ENCODE measurements at regions not wholly inside any gene's neighbourhood (a gene's known extent, or its start where the extent isn't known, plus 50 kb on each side); places are given as distances from the start of the nearest gene placed in this dataset.

DNA sequence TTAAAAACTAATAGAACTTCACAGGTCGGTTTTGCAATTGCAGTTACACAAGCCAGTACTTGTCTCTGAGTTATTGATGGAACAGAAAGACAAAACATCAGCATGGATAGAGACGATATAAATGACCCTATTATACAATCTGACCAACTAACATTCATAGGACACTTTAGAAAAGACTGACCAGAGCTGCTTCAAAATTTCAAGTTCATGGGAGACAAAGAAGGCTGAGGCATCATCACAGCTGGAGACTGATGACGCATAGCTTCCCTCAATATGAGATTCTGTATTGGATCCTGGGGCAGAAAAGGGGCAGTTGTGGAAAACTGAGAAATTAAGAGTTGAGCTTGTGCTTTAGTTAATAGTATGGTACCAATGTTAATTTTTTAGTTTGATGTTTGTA lies 174.0 kb downstream of the THBS2 start:
- Histone ChIP-seq H3K4me3 (no peak overlapping the region), H3K27me3 (no peaks in the 10 kb centered on the region), H3K27ac (no peak overlapping the region), H3K9me3 (no peaks in the 10 kb centered on the region), H3K36me3 (no peaks in the 10 kb centered on the region), H3K4me1 (peaks cover 6 to 10% of the 10 kb centered on the region in 2 donors)
- no peak for DNase-seq
- TF ChIP-seq POLR2A (IDR thresholded peaks at IDR 0.05) = no peak
- TF ChIP-seq, protein P1, sequence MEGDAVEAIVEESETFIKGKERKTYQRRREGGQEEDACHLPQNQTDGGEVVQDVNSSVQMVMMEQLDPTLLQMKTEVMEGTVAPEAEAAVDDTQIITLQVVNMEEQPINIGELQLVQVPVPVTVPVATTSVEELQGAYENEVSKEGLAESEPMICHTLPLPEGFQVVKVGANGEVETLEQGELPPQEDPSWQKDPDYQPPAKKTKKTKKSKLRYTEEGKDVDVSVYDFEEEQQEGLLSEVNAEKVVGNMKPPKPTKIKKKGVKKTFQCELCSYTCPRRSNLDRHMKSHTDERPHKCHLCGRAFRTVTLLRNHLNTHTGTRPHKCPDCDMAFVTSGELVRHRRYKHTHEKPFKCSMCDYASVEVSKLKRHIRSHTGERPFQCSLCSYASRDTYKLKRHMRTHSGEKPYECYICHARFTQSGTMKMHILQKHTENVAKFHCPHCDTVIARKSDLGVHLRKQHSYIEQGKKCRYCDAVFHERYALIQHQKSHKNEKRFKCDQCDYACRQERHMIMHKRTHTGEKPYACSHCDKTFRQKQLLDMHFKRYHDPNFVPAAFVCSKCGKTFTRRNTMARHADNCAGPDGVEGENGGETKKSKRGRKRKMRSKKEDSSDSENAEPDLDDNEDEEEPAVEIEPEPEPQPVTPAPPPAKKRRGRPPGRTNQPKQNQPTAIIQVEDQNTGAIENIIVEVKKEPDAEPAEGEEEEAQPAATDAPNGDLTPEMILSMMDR (IDR thresholded peaks at IDR 0.05) = no peak
- intact Hi-C loops (cut with DNase I; ENCODE audit: low total_unique reads) = no loop called here

DNA sequence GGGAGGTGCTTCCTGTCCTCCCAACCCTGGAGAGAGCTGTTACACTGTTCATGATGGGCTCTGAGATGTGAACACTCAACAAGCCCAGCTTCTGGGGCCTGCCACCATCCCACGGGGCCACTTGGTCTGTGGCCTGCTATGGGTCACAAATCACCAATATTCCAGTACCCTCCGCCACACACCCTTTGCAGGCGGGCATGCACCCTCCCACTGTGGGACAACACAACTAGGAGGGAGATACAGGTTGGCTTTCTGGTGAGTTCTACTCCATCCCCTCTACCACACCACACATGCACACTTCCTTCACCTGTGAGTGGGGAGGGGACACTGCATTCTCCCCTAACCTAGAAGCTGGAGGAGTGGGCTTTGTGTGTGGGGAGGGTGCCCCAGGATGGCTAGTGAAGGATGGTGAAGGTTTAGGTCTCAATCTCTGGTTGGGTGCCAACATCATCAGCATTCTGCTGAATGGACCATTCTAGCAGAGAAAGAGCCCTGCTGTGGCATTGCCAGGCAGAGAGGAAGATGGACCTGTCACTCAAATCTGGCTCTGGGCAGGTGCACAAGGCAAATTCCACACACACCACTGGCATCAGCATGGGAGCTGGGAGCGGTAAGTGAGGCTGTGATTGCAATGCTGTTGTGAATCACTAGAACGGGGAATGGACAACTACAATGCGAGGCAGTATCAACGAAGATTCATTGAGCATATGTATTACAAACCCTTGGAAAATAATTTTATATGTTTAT lies 175.1 kb downstream of the THBS2 start:
- intact Hi-C loops (cut with DNase I; ENCODE audit: low total_unique reads) = no loop called here
- Histone ChIP-seq H3K9me3 (no peaks in the 10 kb centered on the region), H3K4me1 (peaks cover 6 to 15% of the 10 kb centered on the region in 2 donors), H3K36me3 (no peaks in the 10 kb centered on the region), H3K4me3 (no peak overlapping the region), H3K27ac (no peak overlapping the region), H3K27me3 (no peaks in the 10 kb centered on the region)
- TF ChIP-seq, protein P1 (IDR thresholded peaks at IDR 0.05) = no peak
- TF ChIP-seq POLR2A (IDR thresholded peaks at IDR 0.05) = no peak
- DNase-seq = no peak

DNA sequence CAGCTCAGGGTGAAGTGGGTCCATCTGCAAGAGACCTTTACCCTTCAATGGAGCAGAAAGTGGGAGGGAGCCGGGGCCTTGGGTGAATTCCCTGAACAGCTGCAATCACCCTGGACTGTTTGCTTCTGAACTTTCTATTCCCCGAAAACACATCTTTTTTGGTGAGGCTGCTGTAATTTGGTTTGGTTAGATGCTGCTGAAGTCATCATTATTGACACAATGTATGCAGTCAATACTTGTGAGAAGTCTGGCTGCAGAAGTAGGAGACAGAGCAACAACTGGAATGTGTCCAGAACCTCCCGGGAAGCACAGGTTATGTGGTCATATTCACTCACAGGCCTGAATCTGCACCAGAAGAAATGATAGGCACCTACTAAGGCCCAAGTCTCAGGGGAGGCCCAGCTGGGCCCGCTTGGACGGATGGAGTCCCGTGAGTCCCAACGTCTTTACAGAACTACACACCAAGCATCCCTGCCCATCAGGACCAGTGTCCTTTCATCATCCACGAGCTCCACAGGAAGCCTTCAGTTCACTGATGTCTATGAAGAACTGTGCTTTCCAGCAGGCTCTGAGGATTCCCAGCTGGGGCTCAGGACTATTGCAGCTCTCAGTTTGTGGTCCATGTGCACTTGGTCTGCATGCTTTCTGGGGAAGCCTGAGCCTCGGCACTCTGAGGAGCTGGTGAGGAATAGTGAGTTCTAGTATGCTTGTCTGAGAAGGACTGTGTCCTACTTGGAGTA lies 177.6 kb downstream of the THBS2 start:
- Histone ChIP-seq H3K4me1 (peaks cover 6 to 15% of the 10 kb centered on the region in 2 donors), H3K36me3 (no peaks in the 10 kb centered on the region), H3K27ac (peak overlapping the region; percentile 80 to 90), H3K27me3 (no peaks in the 10 kb centered on the region), H3K4me3 (no peak overlapping the region), H3K9me3 (no peaks in the 10 kb centered on the region)
- intact Hi-C loops (cut with DNase I; ENCODE audit: low total_unique reads) = no loop called here
- no peak for DNase-seq
- TF ChIP-seq POLR2A (IDR thresholded peaks at IDR 0.05) = no peak
- TF ChIP-seq, protein P1 (IDR thresholded peaks at IDR 0.05) = no peak

DNA sequence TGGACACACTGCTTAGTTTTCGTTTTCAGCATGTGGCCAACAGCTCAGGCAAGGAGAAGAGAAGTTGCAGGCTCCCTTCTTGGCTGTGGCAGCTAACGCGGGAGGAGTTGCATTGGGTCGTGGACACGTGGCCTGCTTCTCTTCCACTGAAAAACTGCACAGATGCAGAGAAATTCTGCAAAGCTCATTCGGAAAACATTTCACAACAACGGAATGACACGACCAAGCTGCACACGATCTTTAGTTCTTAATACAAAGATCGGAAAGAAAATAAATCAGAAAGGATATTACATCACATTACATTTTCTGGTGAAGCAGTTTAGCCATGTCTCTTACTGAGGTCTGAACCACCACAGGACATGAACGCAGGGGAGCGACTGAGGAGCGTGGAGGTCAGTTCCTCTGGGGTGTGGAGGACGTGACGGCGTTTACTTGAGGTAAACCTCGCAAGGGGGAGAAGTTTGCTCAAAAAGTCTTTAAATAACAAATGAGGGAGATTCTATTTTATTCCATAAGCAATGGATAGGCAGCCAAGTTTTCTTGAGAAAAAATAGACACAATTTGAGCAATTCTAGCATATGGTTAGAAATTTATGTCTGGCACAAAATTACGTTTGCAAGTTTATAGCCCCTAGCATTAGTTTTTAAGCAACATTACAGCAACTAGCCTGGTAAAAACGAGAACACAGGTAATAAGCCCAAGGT lies 178.3 kb downstream of the THBS2 start:
- DNase-seq = peak; percentile 90 to 94
- H3K9me3 ChIP-seq = no peaks in the 10 kb centered on the region
- peak overlapping the region; percentile 80 to 90 for H3K27ac ChIP-seq
- intact Hi-C loops (cut with DNase I; ENCODE audit: low total_unique reads) = no loop called here
- TF ChIP-seq, protein P1 (IDR thresholded peaks at IDR 0.05) = no peak
- peak in 1 of 2 donors; percentile 20 for TF ChIP-seq POLR2A (IDR thresholded peaks at IDR 0.05)
- H3K36me3 ChIP-seq = no peaks in the 10 kb centered on the region
- no peaks in the 10 kb centered on the region for H3K27me3 ChIP-seq
- H3K4me3 ChIP-seq = no peak overlapping the region
- peaks cover 6 to 15% of the 10 kb centered on the region in 2 donors for H3K4me1 ChIP-seq
